ENCODE measurements at regions not wholly inside any gene's neighbourhood (a gene's known extent, or its start where the extent isn't known, plus 50 kb on each side); places are given as distances from the start of the nearest gene placed in this dataset.

DNA sequence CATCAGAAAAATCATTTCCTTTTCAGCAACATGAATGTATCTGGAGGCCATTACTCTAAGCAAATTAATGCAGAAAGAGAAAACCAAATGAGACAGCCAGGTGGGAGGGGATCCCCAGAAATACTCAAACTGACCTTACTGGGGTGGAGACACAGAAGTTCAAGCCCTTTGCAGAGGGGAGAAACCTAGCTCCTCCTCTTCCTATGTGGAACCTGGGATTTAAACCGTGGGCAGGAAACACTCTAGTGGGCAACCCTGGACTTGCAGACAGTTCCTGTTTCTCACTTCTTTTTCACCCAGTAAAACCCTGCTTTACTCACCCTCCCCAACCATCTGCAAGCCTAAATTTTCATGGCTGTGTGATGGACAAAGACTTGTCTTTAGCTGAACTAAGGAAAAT is 61.3 kb downstream of the SLITRK6 start:
- TF ChIP-seq POLR2AphosphoS5 (IDR thresholded peaks at IDR 0.05) (no peak), POLR2A (IDR thresholded peaks at IDR 0.05) (no peak)
- TF ChIP-seq, protein P1, sequence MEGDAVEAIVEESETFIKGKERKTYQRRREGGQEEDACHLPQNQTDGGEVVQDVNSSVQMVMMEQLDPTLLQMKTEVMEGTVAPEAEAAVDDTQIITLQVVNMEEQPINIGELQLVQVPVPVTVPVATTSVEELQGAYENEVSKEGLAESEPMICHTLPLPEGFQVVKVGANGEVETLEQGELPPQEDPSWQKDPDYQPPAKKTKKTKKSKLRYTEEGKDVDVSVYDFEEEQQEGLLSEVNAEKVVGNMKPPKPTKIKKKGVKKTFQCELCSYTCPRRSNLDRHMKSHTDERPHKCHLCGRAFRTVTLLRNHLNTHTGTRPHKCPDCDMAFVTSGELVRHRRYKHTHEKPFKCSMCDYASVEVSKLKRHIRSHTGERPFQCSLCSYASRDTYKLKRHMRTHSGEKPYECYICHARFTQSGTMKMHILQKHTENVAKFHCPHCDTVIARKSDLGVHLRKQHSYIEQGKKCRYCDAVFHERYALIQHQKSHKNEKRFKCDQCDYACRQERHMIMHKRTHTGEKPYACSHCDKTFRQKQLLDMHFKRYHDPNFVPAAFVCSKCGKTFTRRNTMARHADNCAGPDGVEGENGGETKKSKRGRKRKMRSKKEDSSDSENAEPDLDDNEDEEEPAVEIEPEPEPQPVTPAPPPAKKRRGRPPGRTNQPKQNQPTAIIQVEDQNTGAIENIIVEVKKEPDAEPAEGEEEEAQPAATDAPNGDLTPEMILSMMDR (IDR thresholded peaks at IDR 0.05), result no peak
